ENCODE measurements at regions not wholly inside any gene's neighbourhood (a gene's known extent, or its start where the extent isn't known, plus 50 kb on each side); places are given as distances from the start of the nearest gene placed in this dataset.

DNA sequence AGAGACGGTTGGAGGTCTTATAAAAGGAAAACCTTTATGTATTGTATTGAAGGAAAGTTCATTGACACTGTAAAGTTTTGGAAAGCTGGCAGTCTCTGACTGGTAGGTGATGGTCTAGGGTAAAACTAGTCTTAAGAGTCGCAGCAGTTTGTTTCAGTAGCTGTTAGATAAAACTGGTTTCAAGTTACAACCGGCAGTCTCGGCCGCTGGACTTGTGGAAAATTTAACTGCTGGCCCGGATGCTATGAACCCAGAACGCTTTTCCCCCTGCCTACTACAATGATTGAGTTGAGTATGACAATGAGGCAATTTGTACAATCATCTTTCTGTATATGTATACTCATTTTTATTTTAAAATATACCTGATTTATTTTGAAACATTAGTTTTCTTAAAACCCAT, 1426.9 kb downstream of the AACS start:
- no peak overlapping the region for H2AK5ac ChIP-seq (ENCODE audit: low read depth, low read length)
- H3K27me3 ChIP-seq (ENCODE audit: control insufficient read depth in 3 of 3, insufficient read depth in 3 of 3, low read depth in 1 of 3, low read length in 3 of 3): no peaks in the 10 kb centered on the region
- no peak overlapping the region for H2BK15ac ChIP-seq (ENCODE audit: low read length)
- no peak overlapping the region for H3K4me3 ChIP-seq (ENCODE audit: low read length in 2 of 2)
- H2AFZ ChIP-seq (ENCODE audit: low read length): no peak overlapping the region
- no peak overlapping the region for H3K27ac ChIP-seq (replicated peaks; ENCODE audit: low read length)
- no peaks in the 10 kb centered on the region for H3K9me3 ChIP-seq (replicated peaks in 1 of 2; ENCODE audit: control insufficient read depth in 2 of 2, insufficient read depth in 1 of 2, low read depth in 1 of 2, low read length in 2 of 2)
- no peak overlapping the region for H2BK120ac ChIP-seq (ENCODE audit: low read depth, low read length)
- no peaks in the 10 kb centered on the region for H3K36me3 ChIP-seq (replicated peaks in 1 of 2; ENCODE audit: control insufficient read depth in 2 of 2, insufficient read depth in 2 of 2, low read length in 2 of 2)
- no peak overlapping the region for H2BK12ac ChIP-seq (ENCODE audit: low read length)
- H3K4me2 ChIP-seq (ENCODE audit: insufficient read depth, low read length, poor library complexity, severe bottlenecking): no peak overlapping the region
- no peak overlapping the region for H4K91ac ChIP-seq (ENCODE audit: low read depth, low read length, poor library complexity)
- H3K9ac ChIP-seq (ENCODE audit: low read depth, low read length, poor library complexity): no peak overlapping the region
- no peak overlapping the region for H2BK5ac ChIP-seq (ENCODE audit: low read length)
- H3K4me1 ChIP-seq (ENCODE audit: control insufficient read depth in 2 of 2, insufficient read depth in 1 of 2, low read depth in 1 of 2, low read length in 2 of 2): no peaks in the 10 kb centered on the region
- H3K4ac ChIP-seq (ENCODE audit: low read length): no peak overlapping the region
- no CpG with 5 or more reads among the region's 7 CpGs for WGBS, 2 donors (ENCODE audit: extremely low coverage in 2 of 2, insufficient read length in 2 of 2, insufficient replicate concordance in 1 of 2)
- no peak overlapping the region for H3K23ac ChIP-seq (ENCODE audit: low read depth, low read length, poor library complexity)
- no peaks in the 10 kb centered on the region for H3K79me1 ChIP-seq (ENCODE audit: low read depth, low read length)
- H3K18ac ChIP-seq (ENCODE audit: low read length): no peak overlapping the region
- no peak overlapping the region for H3K14ac ChIP-seq (ENCODE audit: low read length)
- H4K8ac ChIP-seq (ENCODE audit: low read depth, low read length): no peak overlapping the region
- DNase-seq (ENCODE audit: low spot score): no peak

DNA sequence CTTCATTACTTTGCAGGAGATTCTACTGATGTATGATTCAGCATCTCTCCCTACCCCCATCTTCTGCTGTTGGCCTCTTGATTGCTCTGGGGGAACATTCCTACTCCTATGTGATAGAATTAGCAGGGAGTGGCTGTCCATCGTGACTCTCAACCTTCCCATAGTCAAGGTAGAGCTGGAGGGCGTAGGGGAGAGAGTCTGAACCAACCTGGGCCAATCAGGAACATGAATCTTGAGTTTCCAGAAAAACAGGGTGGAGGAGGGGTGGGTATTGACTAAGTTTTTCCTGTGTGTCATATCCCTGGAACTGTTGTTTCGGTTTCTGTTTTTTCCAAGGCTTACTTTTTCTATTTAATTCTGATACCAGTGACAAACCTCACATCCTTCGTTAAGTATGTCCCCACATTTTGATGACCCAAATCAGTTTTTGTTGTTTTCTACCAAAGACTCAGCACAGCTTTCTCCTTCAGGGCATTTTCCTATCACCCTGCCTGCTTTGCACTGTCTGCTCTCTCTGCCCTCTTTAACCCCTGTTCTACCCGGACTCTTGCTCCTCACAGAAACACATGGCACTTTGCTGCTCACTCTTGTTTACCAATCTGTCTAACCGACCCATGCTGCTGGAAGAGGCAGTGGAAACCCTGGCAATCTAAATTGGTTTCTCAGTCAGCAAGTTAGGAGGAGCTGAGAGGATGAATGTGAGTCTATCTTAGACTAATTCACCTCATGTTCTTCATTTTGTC, 1428.3 kb downstream of the AACS start:
- H3K27ac ChIP-seq (replicated peaks; ENCODE audit: low read length): no peak overlapping the region
- H4K91ac ChIP-seq (ENCODE audit: low read depth, low read length, poor library complexity): no peak overlapping the region
- no peak overlapping the region for H3K4me3 ChIP-seq (ENCODE audit: low read length in 2 of 2)
- no peaks in the 10 kb centered on the region for H3K4me1 ChIP-seq (ENCODE audit: control insufficient read depth in 2 of 2, insufficient read depth in 1 of 2, low read depth in 1 of 2, low read length in 2 of 2)
- H4K8ac ChIP-seq (ENCODE audit: low read depth, low read length): no peak overlapping the region
- H3K18ac ChIP-seq (ENCODE audit: low read length): no peak overlapping the region
- H3K9me3 ChIP-seq (replicated peaks in 1 of 2; ENCODE audit: control insufficient read depth in 2 of 2, insufficient read depth in 1 of 2, low read depth in 1 of 2, low read length in 2 of 2): no peaks in the 10 kb centered on the region
- H2AK5ac ChIP-seq (ENCODE audit: low read depth, low read length): no peak overlapping the region
- no peak overlapping the region for H3K4ac ChIP-seq (ENCODE audit: low read length)
- H3K23ac ChIP-seq (ENCODE audit: low read depth, low read length, poor library complexity): no peak overlapping the region
- no peak overlapping the region for H2BK120ac ChIP-seq (ENCODE audit: low read depth, low read length)
- no peaks in the 10 kb centered on the region for H3K36me3 ChIP-seq (replicated peaks in 1 of 2; ENCODE audit: control insufficient read depth in 2 of 2, insufficient read depth in 2 of 2, low read length in 2 of 2)
- no peak overlapping the region for H2AFZ ChIP-seq (ENCODE audit: low read length)
- H3K79me1 ChIP-seq (ENCODE audit: low read depth, low read length): no peaks in the 10 kb centered on the region
- no peak overlapping the region for H2BK5ac ChIP-seq (ENCODE audit: low read length)
- no CpG with 5 or more reads among the region's 6 CpGs for WGBS, 2 donors (ENCODE audit: extremely low coverage in 2 of 2, insufficient read length in 2 of 2, insufficient replicate concordance in 1 of 2)
- H2BK12ac ChIP-seq (ENCODE audit: low read length): no peak overlapping the region
- no peaks in the 10 kb centered on the region for H3K27me3 ChIP-seq (ENCODE audit: control insufficient read depth in 3 of 3, insufficient read depth in 3 of 3, low read depth in 1 of 3, low read length in 3 of 3)
- H3K9ac ChIP-seq (ENCODE audit: low read depth, low read length, poor library complexity): no peak overlapping the region
- H3K14ac ChIP-seq (ENCODE audit: low read length): no peak overlapping the region
- H3K4me2 ChIP-seq (ENCODE audit: insufficient read depth, low read length, poor library complexity, severe bottlenecking): no peak overlapping the region
- H2BK15ac ChIP-seq (ENCODE audit: low read length): no peak overlapping the region
- no peak for DNase-seq (ENCODE audit: low spot score)

DNA sequence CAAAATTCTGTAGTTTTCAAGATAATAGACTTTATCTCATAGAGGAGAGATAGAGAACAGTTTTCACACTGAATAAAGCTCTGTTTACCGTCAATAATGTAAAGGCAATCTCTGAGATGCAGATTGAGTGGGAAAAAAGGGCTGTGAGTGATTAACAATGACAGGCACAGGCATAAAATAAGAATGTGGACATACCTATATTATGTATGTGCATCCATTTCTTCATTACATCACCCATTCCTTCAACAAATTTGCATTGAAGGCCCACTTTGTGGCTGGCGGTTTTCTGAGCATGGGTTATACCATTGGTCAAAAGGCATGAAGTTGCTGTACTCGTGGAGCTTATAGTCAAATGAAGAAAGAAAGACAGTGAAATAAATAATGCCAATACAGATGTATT, 1431.0 kb downstream of the AACS start:
- no peak overlapping the region for H3K23ac ChIP-seq (ENCODE audit: low read depth, low read length, poor library complexity)
- no peak overlapping the region for H3K9ac ChIP-seq (ENCODE audit: low read depth, low read length, poor library complexity)
- no peak overlapping the region for H4K8ac ChIP-seq (ENCODE audit: low read depth, low read length)
- H3K4me2 ChIP-seq (ENCODE audit: insufficient read depth, low read length, poor library complexity, severe bottlenecking): no peak overlapping the region
- no peaks in the 10 kb centered on the region for H3K36me3 ChIP-seq (replicated peaks in 1 of 2; ENCODE audit: control insufficient read depth in 2 of 2, insufficient read depth in 2 of 2, low read length in 2 of 2)
- no peak overlapping the region for H2BK120ac ChIP-seq (ENCODE audit: low read depth, low read length)
- H3K9me3 ChIP-seq (replicated peaks in 1 of 2; ENCODE audit: control insufficient read depth in 2 of 2, insufficient read depth in 1 of 2, low read depth in 1 of 2, low read length in 2 of 2): no peaks in the 10 kb centered on the region
- no peak overlapping the region for H3K27ac ChIP-seq (replicated peaks; ENCODE audit: low read length)
- no peak overlapping the region for H4K91ac ChIP-seq (ENCODE audit: low read depth, low read length, poor library complexity)
- no peak overlapping the region for H3K14ac ChIP-seq (ENCODE audit: low read length)
- no peaks in the 10 kb centered on the region for H3K27me3 ChIP-seq (ENCODE audit: control insufficient read depth in 3 of 3, insufficient read depth in 3 of 3, low read depth in 1 of 3, low read length in 3 of 3)
- H3K79me1 ChIP-seq (ENCODE audit: low read depth, low read length): no peaks in the 10 kb centered on the region
- no peak overlapping the region for H2BK12ac ChIP-seq (ENCODE audit: low read length)
- no CpG with 5 or more reads among the region's 3 CpGs for WGBS, 2 donors (ENCODE audit: extremely low coverage in 2 of 2, insufficient read length in 2 of 2, insufficient replicate concordance in 1 of 2)
- H3K18ac ChIP-seq (ENCODE audit: low read length): no peak overlapping the region
- H3K4ac ChIP-seq (ENCODE audit: low read length): no peak overlapping the region
- no peak overlapping the region for H2BK15ac ChIP-seq (ENCODE audit: low read length)
- H3K4me1 ChIP-seq (ENCODE audit: control insufficient read depth in 2 of 2, insufficient read depth in 1 of 2, low read depth in 1 of 2, low read length in 2 of 2): no peaks in the 10 kb centered on the region
- no peak overlapping the region for H3K4me3 ChIP-seq (ENCODE audit: low read length in 2 of 2)
- no peak overlapping the region for H2AFZ ChIP-seq (ENCODE audit: low read length)
- no peak overlapping the region for H2BK5ac ChIP-seq (ENCODE audit: low read length)
- no peak for DNase-seq (ENCODE audit: low spot score)
- no peak overlapping the region for H2AK5ac ChIP-seq (ENCODE audit: low read depth, low read length)

DNA sequence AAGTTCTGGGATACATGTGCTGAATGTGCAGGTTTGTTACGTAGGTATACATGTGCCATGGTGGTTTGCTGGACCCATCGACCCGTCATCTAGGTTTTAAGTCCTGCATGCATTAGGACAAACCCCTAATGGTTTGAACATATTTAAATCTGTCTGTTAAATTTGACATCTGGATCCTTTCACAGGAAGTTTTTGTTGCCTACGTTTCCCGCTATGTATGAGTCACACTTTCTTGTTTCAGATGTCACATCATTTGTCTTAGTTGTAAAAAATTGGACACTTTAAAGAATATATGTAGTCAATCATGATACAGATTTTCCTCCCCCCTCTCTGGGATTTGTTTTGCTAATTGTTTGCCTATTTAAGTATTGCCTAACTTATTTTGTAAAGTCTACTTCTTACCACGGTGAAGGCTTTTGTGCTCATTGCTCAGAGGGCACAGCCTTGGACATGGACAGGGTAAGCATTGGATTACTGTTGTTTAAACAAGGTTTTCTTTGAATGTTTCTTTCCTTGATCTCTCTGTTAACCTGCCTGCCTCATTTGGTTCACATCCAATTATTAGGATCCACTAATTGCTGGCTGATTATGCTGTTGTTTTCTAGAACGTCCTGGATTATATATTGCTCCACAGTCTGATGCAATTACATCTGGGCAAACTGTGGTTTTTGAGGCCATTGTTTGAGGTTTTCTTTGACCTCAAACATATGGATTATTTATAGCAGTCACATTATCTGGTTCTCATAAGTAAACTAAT, 1441.4 kb downstream of the AACS start:
- Histone ChIP-seq H3K27me3 (ENCODE audit: control insufficient read depth in 3 of 3, insufficient read depth in 3 of 3, low read depth in 1 of 3, low read length in 3 of 3) (no peaks in the 10 kb centered on the region), H3K18ac (ENCODE audit: low read length) (no peak overlapping the region), H2AFZ (ENCODE audit: low read length) (no peak overlapping the region), H3K4me1 (ENCODE audit: control insufficient read depth in 2 of 2, insufficient read depth in 1 of 2, low read depth in 1 of 2, low read length in 2 of 2) (no peaks in the 10 kb centered on the region), H3K9ac (ENCODE audit: low read depth, low read length, poor library complexity) (no peak overlapping the region), H3K4me2 (ENCODE audit: insufficient read depth, low read length, poor library complexity, severe bottlenecking) (no peak overlapping the region), H4K91ac (ENCODE audit: low read depth, low read length, poor library complexity) (no peak overlapping the region), H3K36me3 (replicated peaks in 1 of 2; ENCODE audit: control insufficient read depth in 2 of 2, insufficient read depth in 2 of 2, low read length in 2 of 2) (no peaks in the 10 kb centered on the region), H3K27ac (replicated peaks; ENCODE audit: low read length) (no peak overlapping the region), H2BK5ac (ENCODE audit: low read length) (no peak overlapping the region), H2BK15ac (ENCODE audit: low read length) (no peak overlapping the region), H3K4ac (ENCODE audit: low read length) (no peak overlapping the region), H3K9me3 (replicated peaks in 1 of 2; ENCODE audit: control insufficient read depth in 2 of 2, insufficient read depth in 1 of 2, low read depth in 1 of 2, low read length in 2 of 2) (peaks cover 0 to 2% of the 10 kb centered on the region in 2 donors), H3K4me3 (ENCODE audit: low read length in 2 of 2) (no peak overlapping the region), H4K8ac (ENCODE audit: low read depth, low read length) (no peak overlapping the region), H3K79me1 (ENCODE audit: low read depth, low read length) (no peaks in the 10 kb centered on the region), H2AK5ac (ENCODE audit: low read depth, low read length) (no peak overlapping the region), H2BK12ac (ENCODE audit: low read length) (no peak overlapping the region), H2BK120ac (ENCODE audit: low read depth, low read length) (no peak overlapping the region), H3K23ac (ENCODE audit: low read depth, low read length, poor library complexity) (no peak overlapping the region), H3K14ac (ENCODE audit: low read length) (no peak overlapping the region)
- WGBS, 2 donors (ENCODE audit: extremely low coverage in 2 of 2, insufficient read length in 2 of 2, insufficient replicate concordance in 1 of 2): no CpG with 5 or more reads among the region's 7 CpGs
- DNase-seq (ENCODE audit: low spot score): no peak
